MM.1S (cell line): ENCODE measurements at regions not wholly inside any gene's neighbourhood (a gene's known extent, or its start where the extent isn't known, plus 50 kb on each side); places are given as distances from the start of the nearest gene placed in this dataset.

Experiments used
- CTCF ChIP-seq: fragments of 300-600 bp; sonication (generic); IDR thresholded peaks from 2 replicates; pipeline ENCODE4 v1.5.1; 2016; ENCODE audit warnings: antibody characterized with exemption, low read length, mixed read lengths
- EZH2 ChIP-seq: fragments of 300-600 bp; sonication (generic); optimal IDR thresholded peaks from 2 replicates; pipeline ENCODE3; 2017; ENCODE audit warnings: low read depth, mild to moderate bottlenecking, antibody characterized with exemption, low read length, mixed read lengths

GRCh38 chr17:69975808-69976207 lies 99.2 kb upstream of the KCNJ16 start:
- TF ChIP-seq CTCF (no peak), EZH2 (no peak)
